ENCODE measurements at regions not wholly inside any gene's neighbourhood (a gene's known extent, or its start where the extent isn't known, plus 50 kb on each side); places are given as distances from the start of the nearest gene placed in this dataset.
"Not testable (repeated sequence)": the region's sequence is repeated elsewhere in the genome, so short reads cannot be mapped to it uniquely, and the experiment has no call there.

DNA sequence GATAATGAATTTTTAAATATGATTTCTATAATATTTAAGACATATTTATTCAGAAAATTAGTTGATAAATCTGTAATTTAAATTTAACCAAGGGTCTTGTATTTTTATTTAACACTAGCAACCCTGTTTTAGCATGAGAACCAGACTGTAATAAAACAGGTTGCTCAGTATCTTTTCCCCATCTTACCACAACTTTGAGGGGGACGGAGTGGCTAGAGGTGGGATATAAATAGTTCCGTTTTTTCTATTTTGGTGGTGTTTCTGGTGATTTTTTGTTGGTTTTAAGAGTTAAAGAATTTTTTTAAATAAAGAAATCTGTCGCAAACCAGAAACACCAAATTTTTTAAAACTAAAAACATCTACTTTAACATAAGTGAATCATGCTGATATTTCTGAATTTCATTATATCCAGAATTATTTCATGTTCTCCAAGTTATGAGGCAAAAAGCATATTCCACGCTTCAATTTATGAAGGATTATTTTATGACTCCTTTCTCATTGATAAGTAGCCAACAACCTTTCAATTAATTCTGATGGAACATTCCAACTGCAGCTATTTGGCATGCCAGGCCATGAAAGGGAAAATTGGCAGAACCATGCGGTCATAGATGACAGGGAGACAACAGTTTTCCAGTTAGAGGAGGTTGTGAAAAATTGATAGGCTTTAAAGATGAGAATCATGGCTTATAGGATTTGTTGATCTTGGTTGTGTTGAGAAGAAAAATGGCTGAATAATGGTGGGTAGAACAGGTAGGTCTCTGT lies 151.9 kb upstream of the CARMIL1 start:
- no peak for DNase-seq

GRCh38 chr6:25130518-25130917 lies 148.7 kb upstream of the CARMIL1 start:
- no peak for DNase-seq

- no peak for DNase-seq
Measured at GRCh38 chr6:25132934-25133333, 146.2 kb upstream of the CARMIL1 start.

DNA sequence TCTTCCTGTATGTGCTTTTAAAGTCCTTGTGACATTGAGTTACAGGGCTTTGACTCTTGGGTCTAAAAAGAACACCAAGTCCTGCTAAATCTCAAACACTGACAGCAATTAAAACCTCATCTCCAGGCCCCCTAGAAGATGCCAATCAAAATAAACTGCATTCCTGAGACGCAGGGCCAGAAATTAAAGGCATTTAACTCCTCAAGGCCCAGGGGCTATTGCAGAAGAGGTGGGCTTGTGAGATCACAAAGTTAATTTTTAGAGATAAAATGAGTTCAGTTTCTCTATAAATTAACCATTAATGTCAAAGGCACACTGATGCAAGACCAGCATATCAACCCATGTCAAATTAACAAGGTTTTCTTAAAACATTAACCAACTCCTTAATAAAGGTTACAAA lies 145.6 kb upstream of the CARMIL1 start:
- no peak for DNase-seq

GRCh38 chr6:25136854-25137253 lies 142.3 kb upstream of the CARMIL1 start:
- DNase-seq, result no peak

DNA sequence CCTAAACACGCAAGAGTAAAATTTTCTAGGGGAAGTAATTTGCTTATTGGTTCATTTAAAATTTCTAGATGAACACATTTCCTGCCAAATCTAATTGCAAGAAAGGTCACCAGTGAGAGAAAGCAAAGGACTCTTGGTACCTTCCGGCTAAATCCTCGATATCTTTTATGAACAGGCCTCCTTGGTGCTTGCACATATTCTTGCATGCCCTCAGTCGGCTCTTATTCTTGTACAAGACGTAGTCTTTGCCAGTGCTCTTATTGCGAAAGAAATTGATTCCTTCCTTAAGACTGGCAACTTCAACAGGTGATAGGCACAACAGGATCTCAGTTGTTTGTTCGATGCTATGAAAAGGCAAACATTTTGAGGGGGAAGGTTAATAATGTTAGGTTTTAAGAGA lies 141.7 kb upstream of the CARMIL1 start:
- no peak for DNase-seq

DNA sequence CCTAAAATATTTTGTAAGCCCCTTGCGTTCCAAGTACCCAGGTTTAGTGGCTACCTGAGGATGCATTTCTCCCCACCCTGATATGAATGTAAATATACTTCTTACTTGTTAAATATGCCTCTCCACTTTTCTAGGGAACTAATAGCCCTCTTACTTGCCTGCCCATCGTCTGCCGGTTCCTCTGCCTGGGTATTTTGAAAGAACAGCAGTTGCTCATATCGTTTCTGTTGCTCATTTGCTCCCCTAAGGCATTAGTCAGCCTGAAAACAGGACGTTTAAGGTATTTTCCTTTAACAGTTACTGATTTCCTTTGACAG lies 141.3 kb upstream of the CARMIL1 start:
- DNase-seq, result no peak

GRCh38 chr6:25138233-25138933 lies 140.8 kb upstream of the CARMIL1 start:
- no peak for DNase-seq

- no peak for DNase-seq
Measured at GRCh38 chr6:25138934-25139415, 140.2 kb upstream of the CARMIL1 start.

DNA sequence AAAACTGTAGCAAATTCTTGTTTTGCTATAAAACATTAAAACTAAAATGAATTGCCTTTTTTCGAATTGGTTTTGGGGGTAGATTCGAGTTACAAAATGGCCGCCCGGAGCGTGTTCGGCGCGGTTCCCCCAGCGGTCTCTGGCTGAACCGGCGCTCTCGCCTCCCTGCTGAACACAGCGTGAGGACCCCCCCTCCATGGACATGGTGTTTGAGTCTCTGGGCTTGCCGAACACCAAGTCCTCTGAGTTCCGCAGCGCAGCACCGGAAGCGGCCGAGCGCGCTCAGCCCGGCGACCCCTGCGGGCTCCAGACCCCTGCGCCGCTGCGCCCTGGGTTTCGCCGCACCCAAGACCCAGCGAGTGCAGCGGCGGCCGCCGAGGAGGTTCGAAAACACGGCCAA lies 139.6 kb upstream of the CARMIL1 start:
- not testable (repeated sequence) for DNase-seq

- no peak for DNase-seq
Measured at GRCh38 chr6:25142506-25142905, 136.7 kb upstream of the CARMIL1 start.

DNA sequence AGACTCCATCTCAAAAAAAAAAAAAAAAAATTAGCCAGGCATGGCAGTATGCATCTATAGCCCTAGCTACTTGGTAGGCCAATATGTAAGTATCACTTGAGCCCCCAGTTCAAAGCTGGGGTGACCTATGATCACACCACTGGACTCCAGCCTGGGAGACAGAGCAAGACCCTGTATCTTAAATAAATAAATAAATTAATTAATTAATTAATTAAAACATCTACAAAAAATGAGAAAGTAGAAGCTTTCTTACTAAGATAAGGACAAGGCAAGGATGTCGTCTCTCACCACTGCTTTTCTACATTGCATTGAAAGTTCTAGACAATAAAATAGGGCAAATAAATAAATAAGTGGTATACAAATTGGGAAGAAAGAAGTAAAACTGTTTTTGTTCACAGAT lies 134.3 kb upstream of the CARMIL1 start:
- no peak for DNase-seq

- DNase-seq, result no peak
Measured at GRCh38 chr6:25147223-25147622, 132.0 kb upstream of the CARMIL1 start.

GRCh38 chr6:25150031-25150430 lies 129.1 kb upstream of the CARMIL1 start:
- DNase-seq, result no peak

- DNase-seq, result no peak
Measured at GRCh38 chr6:25150863-25151262, 128.3 kb upstream of the CARMIL1 start.

GRCh38 chr6:25153079-25153478 lies 126.1 kb upstream of the CARMIL1 start:
- DNase-seq, result no peak

- DNase-seq, result no peak
Measured at GRCh38 chr6:25154034-25154596, 125.1 kb upstream of the CARMIL1 start.

DNA sequence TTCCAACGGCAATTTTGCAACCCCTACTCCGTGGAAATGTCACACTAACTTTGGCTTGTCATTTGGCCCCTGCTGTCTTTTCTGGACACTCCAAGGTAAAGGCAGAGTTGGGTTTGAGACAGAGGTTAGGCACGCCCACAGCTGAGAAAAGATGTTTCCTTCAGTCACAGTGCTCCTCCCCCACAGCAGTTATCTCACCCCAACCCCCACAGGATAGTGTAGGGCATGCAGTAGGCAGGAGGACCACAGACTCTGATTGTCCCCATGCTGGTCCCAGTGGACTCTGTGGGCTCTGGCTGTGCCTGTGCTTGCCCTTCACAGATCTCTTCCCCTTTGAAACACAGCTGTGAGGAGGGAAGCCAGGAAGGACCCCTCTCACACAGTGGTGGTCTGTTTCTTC lies 124.0 kb upstream of the CARMIL1 start:
- DNase-seq, result no peak

DNA sequence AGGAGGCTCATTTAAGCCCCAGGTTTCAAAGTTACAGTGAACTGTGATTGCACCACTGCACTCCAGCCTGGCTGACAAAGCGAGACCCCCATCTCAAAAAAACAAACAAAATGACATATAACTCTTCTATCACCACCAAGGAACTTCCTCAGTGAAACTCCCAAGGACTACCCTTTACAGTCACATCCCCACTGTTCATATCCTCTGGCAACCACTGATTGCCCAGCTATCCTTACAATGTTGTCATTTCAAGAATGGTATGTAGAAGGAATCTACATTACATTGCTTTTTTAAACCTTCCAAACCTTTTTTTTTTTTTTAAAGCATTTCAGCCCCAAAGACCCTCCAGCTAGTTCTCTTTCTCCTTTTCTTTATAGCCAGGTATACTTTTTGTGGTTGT lies 123.1 kb upstream of the CARMIL1 start:
- DNase-seq, result no peak

- DNase-seq, result no peak
Measured at GRCh38 chr6:25157183-25157582, 122.0 kb upstream of the CARMIL1 start.

DNA sequence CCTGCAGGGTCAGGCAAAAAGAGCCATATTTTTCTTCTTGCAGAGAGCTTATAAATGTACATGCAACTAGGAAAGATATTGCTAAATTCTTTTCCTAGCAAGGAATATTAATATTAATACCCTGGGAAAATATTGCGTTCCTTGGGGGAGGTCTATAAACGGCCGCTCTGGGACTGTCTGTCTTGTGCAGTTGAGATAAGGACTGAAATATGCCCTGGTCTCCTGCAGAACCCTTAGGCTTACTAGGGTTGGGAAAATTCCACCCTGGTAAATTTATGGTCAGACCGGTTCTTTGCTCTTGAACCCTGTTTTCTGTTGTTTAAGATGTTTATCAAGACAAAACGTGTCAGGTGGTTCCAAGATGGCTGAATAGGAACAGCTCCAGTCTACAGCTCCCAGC lies 121.3 kb upstream of the CARMIL1 start:
- no peak for DNase-seq

DNA sequence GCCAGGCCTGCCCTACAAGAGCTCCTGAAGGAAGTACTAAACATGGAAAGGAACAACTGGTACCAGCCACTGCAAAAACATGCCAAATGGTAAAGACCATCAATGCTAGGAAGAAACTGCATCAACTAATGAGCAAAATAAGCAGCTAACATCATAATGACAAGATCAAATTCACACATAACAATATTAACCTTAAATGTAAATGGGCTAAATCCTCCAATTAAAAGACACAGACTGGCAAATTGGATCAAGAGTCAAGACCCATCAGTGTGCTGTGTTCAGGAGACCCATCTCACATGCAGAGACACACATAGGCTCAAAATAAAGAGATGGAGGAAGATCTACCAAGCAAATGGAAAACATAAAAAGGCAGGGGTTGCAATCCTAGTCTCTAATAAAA lies 119.0 kb upstream of the CARMIL1 start:
- DNase-seq, result not testable (repeated sequence)

DNA sequence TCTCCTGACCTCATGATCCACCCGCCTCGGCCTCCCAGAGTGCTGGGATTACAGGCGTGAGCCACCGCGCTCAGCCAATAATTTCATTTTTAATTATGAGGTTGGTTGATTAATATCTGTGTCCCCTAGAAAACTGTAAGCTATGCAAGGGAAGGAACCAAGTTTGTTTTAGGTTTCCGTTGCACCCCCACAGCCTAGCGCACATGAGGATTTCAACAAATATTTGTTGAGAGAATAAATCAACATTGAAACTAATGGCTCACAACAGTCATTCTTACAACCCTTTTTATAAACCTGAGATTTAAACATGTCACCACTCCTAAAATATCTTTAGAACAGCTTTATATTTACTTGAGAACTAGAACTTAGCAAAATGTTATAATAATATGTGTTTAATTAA lies 114.0 kb upstream of the CARMIL1 start:
- no peak for DNase-seq

DNA sequence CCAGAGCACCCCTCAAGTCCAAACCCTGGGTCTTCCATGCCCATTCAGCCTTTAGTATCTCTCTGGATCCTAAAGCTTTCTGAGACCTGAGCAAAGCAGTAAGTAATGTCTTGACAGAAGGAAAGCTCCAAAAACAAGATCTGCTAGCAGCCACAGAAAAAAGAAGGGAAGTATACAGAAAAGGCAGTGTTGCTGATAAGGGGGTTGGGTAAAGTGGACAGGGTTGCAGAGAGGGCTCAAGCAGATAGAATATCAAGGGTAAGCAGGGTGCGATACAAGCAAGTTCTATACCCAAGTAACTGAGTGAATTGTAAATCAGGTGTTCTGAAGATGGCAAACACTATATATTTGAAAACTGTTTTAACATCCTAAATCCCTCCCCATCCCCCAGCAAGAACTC lies 113.4 kb upstream of the CARMIL1 start:
- no peak for DNase-seq
